Adipocyte (in vitro differentiated cells): ENCODE measurements at regions not wholly inside any gene's neighbourhood (a gene's known extent, or its start where the extent isn't known, plus 50 kb on each side); places are given as distances from the start of the nearest gene placed in this dataset.
"Not testable (repeated sequence)": the region's sequence is repeated elsewhere in the genome, so short reads cannot be mapped to it uniquely, and the experiment has no call there.

Experiments
- DNase-seq: peaks from one replicate; pipeline ENCODE4 v3.0.0-alpha.2; 2015; ENCODE audit warnings: low read depth
- H3K27me3 ChIP-seq: replicated peaks from 2 replicates; pipeline ENCODE4 v1.7.0; 2013; ENCODE audit warnings: mild to moderate bottlenecking, low read length, moderate library complexity; ENCODE audit not compliant: control insufficient read depth, insufficient read depth
- H3K36me3 ChIP-seq: 2 replicates; pipeline ENCODE4 v1.7.0; 2013; ENCODE audit warnings: low read length, mild to moderate bottlenecking, moderate library complexity; ENCODE audit not compliant: control insufficient read depth, insufficient read depth, severe bottlenecking
- H3K4me1 ChIP-seq: 2 replicates; pipeline ENCODE4 v1.7.0; 2013; ENCODE audit warnings: mild to moderate bottlenecking, low read length, moderate library complexity; ENCODE audit not compliant: control insufficient read depth, insufficient read depth
- H3K4me3 ChIP-seq: 2 replicates; pipeline ENCODE4 v1.7.0; 2013; ENCODE audit warnings: mild to moderate bottlenecking, low read length, moderate library complexity
- H3K9ac ChIP-seq: 2 replicates; pipeline ENCODE4 v1.7.0; 2013; ENCODE audit warnings: mild to moderate bottlenecking, low read length, moderate library complexity
- H3K9me3 ChIP-seq: 2 replicates; pipeline ENCODE4 v1.7.0; 2013; ENCODE audit warnings: mild to moderate bottlenecking, low read length, moderate library complexity; ENCODE audit not compliant: control insufficient read depth

DNA sequence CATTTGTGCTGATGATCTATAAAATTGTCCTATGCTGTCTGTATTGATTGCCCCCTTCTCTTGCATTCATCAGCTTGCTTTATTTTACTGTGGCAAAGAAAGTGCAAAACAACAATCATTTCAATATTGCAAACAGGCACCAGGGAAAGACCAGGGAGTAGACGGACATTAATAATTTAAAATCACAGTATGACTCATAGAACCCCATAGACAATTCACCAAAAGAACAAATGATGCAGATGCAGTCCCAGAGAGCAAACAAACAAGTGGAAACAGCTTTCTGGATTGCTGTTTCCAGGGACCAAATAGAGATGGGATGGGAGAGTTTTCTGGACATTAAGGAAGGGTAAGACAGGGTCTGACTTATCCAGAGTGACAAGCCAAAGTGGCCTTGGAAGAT, 70.1 kb downstream of the ABCC12 start:
- H3K4me3 ChIP-seq: no peak overlapping the region
- H3K36me3 ChIP-seq: no peaks in the 10 kb centered on the region
- H3K9me3 ChIP-seq: peaks cover 4% of the 10 kb centered on the region
- no peak overlapping the region for H3K9ac ChIP-seq
- peaks cover 18% of the 10 kb centered on the region for H3K4me1 ChIP-seq
- DNase-seq: no peak
- no peaks in the 10 kb centered on the region for H3K27me3 ChIP-seq

DNA sequence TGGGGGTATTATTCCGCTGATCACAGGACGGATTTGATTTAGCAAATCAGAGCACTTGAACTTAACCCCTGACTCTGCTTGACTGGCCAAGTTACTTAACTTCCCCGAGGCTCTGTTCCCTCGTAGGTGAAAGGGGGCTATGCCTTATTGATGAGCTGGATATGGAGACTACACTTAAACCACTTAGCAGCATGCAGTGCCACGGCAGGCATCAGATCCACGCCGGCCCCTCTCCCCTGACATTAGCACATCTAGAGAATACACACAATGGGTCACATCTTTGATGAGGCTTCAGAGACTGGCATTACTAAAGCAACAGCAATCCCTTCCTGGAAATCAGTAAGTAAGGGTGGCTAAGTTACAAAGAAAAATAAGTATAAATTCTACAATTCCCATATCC, 71.0 kb downstream of the ABCC12 start:
- Histone ChIP-seq H3K36me3 (no peaks in the 10 kb centered on the region), H3K9me3 (peaks cover 4% of the 10 kb centered on the region), H3K27me3 (no peaks in the 10 kb centered on the region), H3K4me3 (no peak overlapping the region), H3K4me1 (peaks cover 18% of the 10 kb centered on the region), H3K9ac (no peak overlapping the region)
- DNase-seq: no peak

DNA sequence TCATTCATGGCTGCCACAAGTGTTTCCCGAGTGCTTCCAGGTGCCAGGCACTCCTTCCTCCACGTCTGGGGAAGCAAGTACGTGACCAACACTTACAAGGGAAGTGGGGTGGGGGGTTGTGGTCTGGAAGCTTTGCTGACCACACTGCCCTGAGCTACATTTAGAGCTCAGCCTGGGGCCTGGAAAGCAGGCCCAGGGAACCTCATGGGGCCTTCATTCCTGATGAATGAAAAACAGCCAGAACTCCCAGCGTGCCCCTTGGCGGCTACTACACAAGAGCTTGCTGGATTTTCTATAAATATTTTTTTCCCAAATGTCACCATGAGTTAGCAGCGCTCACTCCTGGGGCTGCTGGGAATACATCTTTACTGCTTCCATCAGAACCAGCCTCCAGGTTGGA, 73.3 kb downstream of the ABCC12 start:
- Histone ChIP-seq H3K4me1 (peaks cover 18% of the 10 kb centered on the region), H3K36me3 (no peaks in the 10 kb centered on the region), H3K4me3 (no peak overlapping the region), H3K27me3 (no peaks in the 10 kb centered on the region), H3K9ac (peak overlapping the region; percentile 42), H3K9me3 (peaks cover 4% of the 10 kb centered on the region)
- no peak for DNase-seq

DNA sequence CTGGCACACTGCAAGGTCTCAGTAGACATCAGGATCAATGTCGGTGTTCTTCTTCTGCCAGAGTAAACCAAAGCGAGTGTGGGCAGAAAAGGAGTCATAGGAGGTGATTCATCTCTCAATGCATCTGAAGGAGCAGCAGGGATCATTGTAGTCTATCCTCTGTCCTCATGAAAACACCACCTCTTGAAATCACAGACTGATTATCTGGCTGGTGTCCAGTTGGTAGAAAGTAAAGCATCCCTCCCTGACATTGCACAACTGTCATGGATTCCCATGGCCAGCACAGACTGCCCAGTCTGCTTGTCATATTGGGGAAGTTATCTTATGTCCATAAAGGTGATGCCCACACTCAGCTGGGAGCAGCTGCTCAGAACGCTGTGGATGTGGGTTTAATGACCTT, 74.1 kb downstream of the ABCC12 start:
- Histone ChIP-seq H3K36me3 (no peaks in the 10 kb centered on the region), H3K4me1 (peaks cover 20% of the 10 kb centered on the region), H3K9me3 (peaks cover 4% of the 10 kb centered on the region), H3K9ac (peak overlapping the region; percentile 42), H3K4me3 (no peak overlapping the region), H3K27me3 (no peaks in the 10 kb centered on the region)
- DNase-seq: peak; percentile 67

DNA sequence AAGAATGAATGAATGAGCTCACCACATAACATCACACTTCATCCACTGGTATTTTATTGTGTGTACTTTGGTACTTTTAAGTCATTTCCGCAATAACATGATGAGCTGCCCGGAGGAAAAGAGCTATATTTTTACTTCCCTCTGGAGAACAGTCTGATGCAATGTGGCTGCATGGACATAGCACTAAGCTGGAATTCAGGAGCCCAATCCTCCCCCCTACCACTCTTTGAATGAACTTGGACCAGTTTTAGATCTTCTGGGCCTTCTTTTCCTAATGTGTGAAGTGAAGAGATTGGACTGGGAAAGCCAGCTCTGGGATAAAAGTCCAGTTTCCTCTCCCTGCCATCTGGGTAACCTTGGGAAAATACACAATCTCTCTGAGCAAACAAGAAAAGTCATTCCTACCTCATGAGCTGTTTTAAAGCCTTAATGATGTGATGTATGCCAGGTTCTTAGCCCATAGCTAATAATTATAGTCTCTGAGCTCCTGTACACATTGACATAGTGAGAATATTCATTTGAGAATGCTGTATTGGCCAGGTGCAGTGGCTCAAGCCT, 79.3 kb downstream of the ABCC12 start:
- peak; percentile 54 for DNase-seq
- Histone ChIP-seq H3K36me3 (no peaks in the 10 kb centered on the region), H3K9ac (no peak overlapping the region), H3K9me3 (no peaks in the 10 kb centered on the region), H3K4me1 (peaks cover 27% of the 10 kb centered on the region), H3K27me3 (no peaks in the 10 kb centered on the region), H3K4me3 (no peak overlapping the region)

DNA sequence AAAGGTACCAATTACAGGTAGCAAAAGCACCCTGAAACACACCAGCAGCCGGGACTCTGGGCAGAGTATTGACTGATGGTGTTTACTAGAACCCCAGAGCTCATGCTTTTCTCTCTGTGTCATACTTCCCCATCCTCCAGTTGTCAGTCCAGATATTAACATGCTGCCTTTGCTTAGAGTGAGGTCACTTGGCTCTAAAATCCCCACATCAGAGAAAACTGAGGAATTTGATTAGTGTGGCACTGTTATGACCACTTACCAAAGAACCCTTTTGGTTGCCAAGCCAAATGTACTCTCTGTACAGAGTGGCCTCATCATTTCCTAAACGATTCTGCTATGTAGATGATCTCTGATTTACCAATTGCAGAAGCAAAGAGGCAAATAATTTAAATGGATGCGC, 80.4 kb downstream of the ABCC12 start:
- H3K4me1 ChIP-seq: peaks cover 20% of the 10 kb centered on the region
- no peaks in the 10 kb centered on the region for H3K36me3 ChIP-seq
- no peaks in the 10 kb centered on the region for H3K27me3 ChIP-seq
- H3K9me3 ChIP-seq: no peaks in the 10 kb centered on the region
- peak overlapping the region; percentile 39 for H3K4me3 ChIP-seq
- DNase-seq: peak; percentile 43
- no peak overlapping the region for H3K9ac ChIP-seq

DNA sequence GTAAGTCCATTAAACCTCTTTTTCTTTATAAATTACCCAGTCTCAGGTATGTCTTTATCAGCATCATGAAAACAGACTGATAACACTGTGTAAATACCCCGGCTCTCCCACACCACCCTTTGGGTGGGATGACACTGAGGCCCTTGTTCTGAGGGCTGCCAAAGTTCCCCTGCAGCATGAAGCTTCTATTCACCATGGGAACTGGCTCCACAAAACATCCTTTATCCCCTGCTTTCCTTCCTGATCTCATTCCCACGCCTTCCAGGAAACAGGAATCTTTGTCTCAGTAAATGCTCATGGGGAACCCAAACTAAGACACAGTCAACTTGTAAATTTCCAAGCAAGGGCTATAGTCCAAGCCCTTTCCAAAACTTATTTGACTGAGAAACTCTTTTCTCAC, 88.4 kb downstream of the ABCC12 start:
- Histone ChIP-seq H3K36me3 (no peaks in the 10 kb centered on the region), H3K27me3 (peaks cover 3% of the 10 kb centered on the region), H3K9me3 (no peaks in the 10 kb centered on the region), H3K4me1 (peaks cover 6% of the 10 kb centered on the region), H3K4me3 (no peak overlapping the region), H3K9ac (no peak overlapping the region)
- DNase-seq: no peak

DNA sequence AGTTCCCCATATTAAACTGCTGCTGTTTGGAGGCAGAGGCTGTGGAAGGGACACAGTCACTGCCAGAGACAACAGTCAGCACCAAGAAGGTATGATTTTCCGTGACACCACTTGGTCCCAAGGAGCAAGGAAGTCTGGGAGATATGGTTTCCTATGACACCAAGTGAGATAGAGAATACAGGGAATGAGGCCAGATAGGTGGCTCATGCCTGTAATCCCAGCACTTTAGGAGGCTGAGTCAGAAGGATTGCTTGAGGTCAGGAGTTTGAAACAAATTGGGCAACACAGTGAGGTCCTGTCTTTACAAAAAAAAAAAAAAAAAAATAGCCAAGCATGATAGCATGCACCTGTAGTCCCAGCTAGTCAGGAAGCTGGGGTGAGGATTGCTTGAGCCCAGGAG, 90.8 kb downstream of the ABCC12 start:
- peaks cover 7% of the 10 kb centered on the region for H3K27me3 ChIP-seq
- no peaks in the 10 kb centered on the region for H3K36me3 ChIP-seq
- H3K4me1 ChIP-seq: peaks cover 6% of the 10 kb centered on the region
- no peak overlapping the region for H3K4me3 ChIP-seq
- H3K9me3 ChIP-seq: no peaks in the 10 kb centered on the region
- DNase-seq: no peak
- no peak overlapping the region for H3K9ac ChIP-seq

DNA sequence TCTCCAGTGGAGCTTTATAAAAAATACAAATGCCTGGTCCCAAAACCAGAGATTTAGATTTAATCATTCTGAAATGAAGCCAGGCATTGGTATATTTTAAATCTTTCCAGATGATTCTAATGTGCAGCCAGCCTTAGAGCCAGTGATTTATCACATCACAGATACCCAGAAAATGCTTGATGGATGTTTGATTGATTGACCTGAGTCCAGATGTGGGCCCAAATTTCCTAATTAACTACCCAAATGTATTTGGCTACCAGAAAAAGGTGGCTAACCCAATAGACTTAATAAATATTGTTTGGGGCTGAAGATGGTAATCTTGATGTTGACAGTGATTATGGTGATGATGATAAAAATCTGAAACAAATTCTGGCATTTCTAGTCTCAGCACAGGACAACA, 93.1 kb downstream of the ABCC12 start:
- no peak overlapping the region for H3K4me3 ChIP-seq
- DNase-seq: no peak
- no peaks in the 10 kb centered on the region for H3K4me1 ChIP-seq
- H3K9me3 ChIP-seq: no peaks in the 10 kb centered on the region
- peaks cover 7% of the 10 kb centered on the region for H3K27me3 ChIP-seq
- no peak overlapping the region for H3K9ac ChIP-seq
- H3K36me3 ChIP-seq: no peaks in the 10 kb centered on the region

DNA sequence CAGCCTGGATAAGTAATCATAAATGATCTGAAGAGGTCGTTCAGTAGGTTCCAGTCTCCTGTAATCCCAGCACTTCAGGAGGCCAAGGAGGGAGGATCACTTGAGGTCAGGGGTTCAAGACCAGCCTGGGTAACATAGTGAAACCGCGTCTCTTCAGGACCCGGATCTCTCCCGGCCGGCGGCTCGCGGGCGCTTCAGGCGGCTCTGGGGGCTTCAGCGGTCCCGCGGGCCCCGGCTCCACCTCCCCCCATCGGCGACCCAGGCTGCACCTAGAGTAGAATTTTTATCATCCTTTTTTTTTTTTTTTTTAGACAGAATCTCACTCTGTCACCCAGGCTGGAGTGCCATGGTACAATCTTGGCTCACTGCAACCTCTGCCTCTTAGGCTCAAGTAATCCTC, 95.9 kb downstream of the ABCC12 start:
- H3K9me3 ChIP-seq: no peaks in the 10 kb centered on the region
- H3K4me3 ChIP-seq: no peak overlapping the region
- no peak overlapping the region for H3K9ac ChIP-seq
- peaks cover 10% of the 10 kb centered on the region for H3K27me3 ChIP-seq
- no peaks in the 10 kb centered on the region for H3K36me3 ChIP-seq
- no peaks in the 10 kb centered on the region for H3K4me1 ChIP-seq
- DNase-seq: no peak

DNA sequence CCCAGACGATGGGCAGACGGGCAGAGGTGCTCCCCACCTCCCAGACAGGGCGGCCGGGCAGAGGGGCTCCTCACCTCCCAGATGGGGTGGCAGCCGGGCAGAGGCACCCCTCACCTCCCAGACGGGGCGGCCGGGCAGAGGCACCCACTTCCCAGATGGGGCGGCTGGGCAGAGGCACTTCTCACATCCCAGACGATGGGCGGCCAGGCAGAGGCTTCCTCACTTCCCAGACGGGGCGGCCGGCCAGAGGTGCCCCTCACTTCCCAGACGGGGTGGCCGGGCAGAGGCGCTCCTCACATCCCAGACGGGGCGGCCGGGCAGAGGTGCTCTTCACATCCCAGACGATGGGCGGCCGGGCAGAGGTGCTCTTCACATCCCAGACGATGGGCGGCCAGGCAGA, 96.6 kb downstream of the ABCC12 start:
- H3K4me3 ChIP-seq, H3K9me3 ChIP-seq, H3K27me3 ChIP-seq, H3K9ac ChIP-seq, H3K36me3 ChIP-seq, H3K4me1 ChIP-seq, DNase-seq: not testable (repeated sequence)

DNA sequence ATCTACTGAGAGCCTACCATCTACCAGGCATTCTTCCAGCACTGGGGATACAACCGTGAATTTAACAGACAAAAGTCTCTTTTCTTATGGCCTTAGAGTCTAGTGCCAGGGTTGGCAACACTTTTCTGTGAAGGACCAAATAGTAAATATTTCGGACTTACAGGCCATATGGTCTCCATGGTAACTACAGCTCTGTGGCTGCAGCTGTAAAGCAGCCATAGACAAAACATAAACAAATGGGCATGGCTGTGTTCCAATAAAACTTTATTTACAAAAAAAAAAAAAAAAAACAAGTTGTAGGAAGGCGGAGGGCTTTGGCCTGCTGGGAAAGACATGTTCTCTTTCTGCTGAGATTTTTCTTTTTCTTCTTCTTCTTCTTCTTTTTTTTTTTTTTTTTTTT, 98.7 kb downstream of the ABCC12 start:
- DNase-seq: no peak
- H3K9me3 ChIP-seq: no peaks in the 10 kb centered on the region
- H3K9ac ChIP-seq: no peak overlapping the region
- H3K4me3 ChIP-seq: no peak overlapping the region
- H3K27me3 ChIP-seq: peaks cover 11% of the 10 kb centered on the region
- peaks cover 13% of the 10 kb centered on the region for H3K4me1 ChIP-seq
- no peaks in the 10 kb centered on the region for H3K36me3 ChIP-seq
